ENCODE measurements at regions not wholly inside any gene's neighbourhood (a gene's known extent, or its start where the extent isn't known, plus 50 kb on each side); places are given as distances from the start of the nearest gene placed in this dataset.
"Not testable (repeated sequence)": the region's sequence is repeated elsewhere in the genome, so short reads cannot be mapped to it uniquely, and the experiment has no call there.

GRCh38 chr5:174436750-174437149 lies 287.6 kb upstream of the MSX2 start:
- DNase-seq (ENCODE audit: low spot score) (no peak), ATAC-seq (no peak)
- intact Hi-C loops (cut with DNase I): no loop called here

DNA sequence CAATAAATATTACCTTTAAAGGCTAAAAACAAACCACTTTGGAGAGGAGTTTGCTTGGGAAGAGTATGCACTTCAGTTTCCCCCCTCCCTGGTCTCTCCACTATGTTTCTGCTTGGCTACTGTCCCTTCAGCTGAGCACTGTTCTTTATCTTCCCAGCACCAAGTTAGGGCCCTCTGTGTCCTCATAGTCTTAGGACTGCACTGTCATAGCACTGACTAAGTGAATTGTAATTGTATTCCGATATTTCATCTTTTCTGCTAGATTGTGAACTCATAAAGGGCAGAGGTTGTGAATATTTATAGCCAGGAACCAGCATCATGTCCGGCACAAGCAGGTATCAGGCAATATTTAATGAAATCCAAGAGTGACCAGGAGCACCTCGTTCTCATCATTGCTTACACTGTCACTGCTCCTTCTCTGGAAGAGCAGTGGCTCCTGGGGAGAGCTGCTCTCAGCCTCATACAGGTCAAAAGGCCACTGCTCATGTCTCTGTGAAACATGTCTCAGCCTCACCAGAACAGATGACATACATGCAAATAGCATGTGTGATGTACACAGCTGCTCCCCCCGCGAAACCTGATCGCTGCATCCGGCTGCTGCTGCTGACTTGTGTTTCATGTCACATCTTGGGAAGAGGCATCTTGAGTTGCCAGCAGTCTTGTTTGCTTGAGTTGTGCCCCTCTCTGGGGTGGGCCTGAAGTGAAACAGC lies 279.7 kb upstream of the MSX2 start:
- intact Hi-C loops (cut with DNase I): no loop called here
- no peak for DNase-seq (ENCODE audit: low spot score)
- no peak for ATAC-seq

DNA sequence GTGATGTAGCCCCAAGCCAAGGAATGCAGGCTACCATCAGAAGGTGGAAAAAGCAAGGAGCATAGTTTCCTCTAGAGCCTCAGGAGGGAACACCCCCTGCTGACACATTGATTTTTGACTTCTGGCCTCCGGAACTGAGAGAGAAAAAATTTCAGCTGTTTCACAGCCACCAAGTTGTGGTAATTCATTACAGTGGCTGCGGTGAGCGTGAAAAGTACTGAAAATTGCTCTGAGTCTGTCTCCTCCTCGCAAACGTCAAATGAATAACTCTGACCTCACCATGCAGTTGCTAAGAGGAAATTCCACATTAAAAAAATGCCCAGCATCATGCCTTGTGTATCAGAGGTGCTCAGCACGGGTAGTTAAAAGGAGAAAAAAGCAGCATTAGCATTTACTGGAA lies 277.9 kb upstream of the MSX2 start:
- DNase-seq (ENCODE audit: low spot score): no peak
- intact Hi-C loops (cut with DNase I): no loop called here
- no peak for ATAC-seq

GRCh38 chr5:174446988-174447387 lies 277.4 kb upstream of the MSX2 start:
- no peak for DNase-seq (ENCODE audit: low spot score)
- no peak for ATAC-seq
- intact Hi-C loops (cut with DNase I): no loop called here

DNA sequence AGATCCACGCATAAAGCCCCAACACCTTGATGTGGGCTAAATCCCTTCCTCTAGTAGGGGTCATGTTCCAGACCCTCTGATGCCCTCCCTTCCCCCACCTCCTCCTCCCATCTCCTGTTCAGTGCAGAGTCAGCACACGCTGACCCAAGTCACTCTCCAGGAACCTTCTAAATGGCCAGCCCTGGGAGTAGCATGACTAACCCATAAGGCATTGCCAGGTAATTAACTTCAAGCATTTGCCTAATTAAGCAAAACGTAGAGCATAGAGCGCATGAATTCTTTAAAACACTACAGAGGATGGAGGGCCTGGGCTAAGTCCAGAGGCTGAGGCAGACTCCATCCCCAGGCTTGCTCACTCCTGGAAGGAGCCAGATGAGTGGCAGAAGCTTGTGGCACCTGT lies 276.3 kb upstream of the MSX2 start:
- ATAC-seq (no peak), DNase-seq (ENCODE audit: low spot score) (no peak)
- intact Hi-C loops (cut with DNase I): no loop called here

- intact Hi-C loops (cut with DNase I): no loop called here
- no peak for DNase-seq (ENCODE audit: low spot score)
- ATAC-seq: no peak
Observed at GRCh38 chr5:174448662-174449061, 275.7 kb upstream of the MSX2 start.

GRCh38 chr5:174453690-174454089 lies 270.7 kb upstream of the MSX2 start:
- no peak for ATAC-seq
- no peak for DNase-seq (ENCODE audit: low spot score)
- intact Hi-C loops (cut with DNase I): no loop called here

- no peak for DNase-seq (ENCODE audit: low spot score)
- intact Hi-C loops (cut with DNase I): no loop called here
- ATAC-seq: no peak
Observed at GRCh38 chr5:174454464-174454863, 269.9 kb upstream of the MSX2 start.

DNA sequence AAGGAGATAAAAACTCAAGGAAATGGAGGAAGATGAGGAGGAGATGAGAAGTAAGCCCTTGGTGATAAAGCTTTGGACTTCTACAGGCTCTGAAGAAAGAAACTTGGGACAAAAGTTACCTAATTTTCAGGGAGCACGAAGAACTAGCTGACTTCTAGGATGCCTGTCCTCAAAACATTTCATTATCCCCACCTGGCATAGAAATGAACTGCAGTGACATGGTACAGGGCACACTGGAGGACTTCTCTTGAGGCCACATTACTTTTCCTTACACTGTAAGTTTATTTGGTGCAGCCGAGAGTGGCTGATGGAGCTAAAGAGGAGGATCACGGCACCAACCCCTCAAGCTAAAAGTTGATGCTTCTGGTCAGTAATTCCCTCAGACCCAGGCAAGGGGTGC lies 269.5 kb upstream of the MSX2 start:
- DNase-seq (ENCODE audit: low spot score): no peak
- no peak for ATAC-seq
- intact Hi-C loops (cut with DNase I): no loop called here

- intact Hi-C loops (cut with DNase I): no loop called here
- DNase-seq (ENCODE audit: low spot score): no peak
- no peak for ATAC-seq
Observed at GRCh38 chr5:174455301-174455700, 269.1 kb upstream of the MSX2 start.

- ATAC-seq: no peak
- DNase-seq (ENCODE audit: low spot score): no peak
- intact Hi-C loops (cut with DNase I): no loop called here
Observed at GRCh38 chr5:174457141-174457678, 267.2 kb upstream of the MSX2 start.

- no peak for ATAC-seq
- DNase-seq (ENCODE audit: low spot score): no peak
- intact Hi-C loops (cut with DNase I): no loop called here
Observed at GRCh38 chr5:174459071-174459702, 265.2 kb upstream of the MSX2 start.

DNA sequence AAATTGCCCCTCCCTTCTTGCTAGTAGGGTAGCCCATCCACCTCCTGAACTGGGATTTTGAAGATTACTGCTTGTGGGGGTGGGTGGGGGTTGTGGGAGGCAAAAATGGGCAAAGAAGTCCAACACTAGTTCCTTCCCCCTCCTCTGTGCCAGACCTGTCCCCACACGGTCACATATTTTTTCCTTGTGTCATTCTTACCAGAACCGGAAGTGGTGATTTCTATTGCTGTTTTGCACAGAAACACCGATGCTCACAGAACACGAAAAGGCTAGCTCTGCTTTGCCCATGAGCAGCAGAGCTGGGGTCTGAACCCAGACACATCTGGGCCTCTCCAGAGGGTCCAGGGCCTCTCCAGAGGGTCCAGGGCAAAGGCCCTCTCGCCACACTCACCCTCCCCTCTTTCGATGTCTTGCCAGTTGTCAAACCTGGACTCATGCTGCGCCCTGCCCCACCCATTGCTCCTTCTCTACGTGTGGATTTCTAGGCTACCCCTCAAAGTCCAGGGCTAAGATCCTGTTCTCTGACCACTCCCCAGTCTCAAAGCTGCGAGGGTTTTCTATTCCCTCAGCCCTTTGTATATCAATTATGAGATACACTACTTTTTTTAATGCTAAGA lies 264.4 kb upstream of the MSX2 start:
- DNase-seq (ENCODE audit: low spot score) (no peak), ATAC-seq (no peak)
- intact Hi-C loops (cut with DNase I): no loop called here

GRCh38 chr5:174462129-174462528 lies 262.3 kb upstream of the MSX2 start:
- intact Hi-C loops (cut with DNase I): no loop called here
- ATAC-seq: no peak
- no peak for DNase-seq (ENCODE audit: low spot score)

GRCh38 chr5:174464504-174465165 lies 259.7 kb upstream of the MSX2 start:
- intact Hi-C loops (cut with DNase I): no loop called here
- no peak for DNase-seq (ENCODE audit: low spot score)
- no peak for ATAC-seq

- ATAC-seq; intact Hi-C loops (cut with DNase I); DNase-seq (ENCODE audit: low spot score): not testable (repeated sequence)
Observed at GRCh38 chr5:174471528-174471927, 252.9 kb upstream of the MSX2 start.

GRCh38 chr5:174472956-174473355 lies 251.4 kb upstream of the MSX2 start:
- no peak for ATAC-seq
- intact Hi-C loops (cut with DNase I): no loop called here
- no peak for DNase-seq (ENCODE audit: low spot score)

- intact Hi-C loops (cut with DNase I); DNase-seq (ENCODE audit: low spot score); ATAC-seq: not testable (repeated sequence)
Observed at GRCh38 chr5:174476001-174476400, 248.4 kb upstream of the MSX2 start.

GRCh38 chr5:174479325-174479724 lies 245.1 kb upstream of the MSX2 start:
- no peak for DNase-seq (ENCODE audit: low spot score)
- intact Hi-C loops (cut with DNase I): no loop called here
- ATAC-seq: no peak

DNA sequence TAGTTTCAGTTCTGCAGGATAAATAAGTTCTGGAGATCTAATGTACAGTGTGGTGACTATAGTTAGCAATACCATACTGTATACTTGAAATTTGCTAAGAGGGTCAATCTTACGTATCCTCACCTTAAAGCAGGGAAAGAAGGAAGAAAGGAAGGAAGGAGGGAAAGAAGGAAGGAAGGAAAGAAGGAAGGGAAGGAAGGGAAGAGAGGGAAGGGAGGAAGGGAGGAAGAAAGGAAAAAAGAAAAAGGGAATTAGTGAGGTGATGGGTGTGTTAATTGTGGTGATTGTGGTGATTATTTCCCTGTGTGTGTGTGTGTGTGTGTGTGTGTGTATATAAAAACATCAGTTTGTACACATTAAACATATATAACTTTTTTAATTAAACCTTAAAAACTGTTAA lies 242.6 kb upstream of the MSX2 start:
- ATAC-seq (no peak), DNase-seq (ENCODE audit: low spot score) (no peak)
- intact Hi-C loops (cut with DNase I): no loop called here
